ENCODE measurements at regions not wholly inside any gene's neighbourhood (a gene's known extent, or its start where the extent isn't known, plus 50 kb on each side); places are given as distances from the start of the nearest gene placed in this dataset.

DNA sequence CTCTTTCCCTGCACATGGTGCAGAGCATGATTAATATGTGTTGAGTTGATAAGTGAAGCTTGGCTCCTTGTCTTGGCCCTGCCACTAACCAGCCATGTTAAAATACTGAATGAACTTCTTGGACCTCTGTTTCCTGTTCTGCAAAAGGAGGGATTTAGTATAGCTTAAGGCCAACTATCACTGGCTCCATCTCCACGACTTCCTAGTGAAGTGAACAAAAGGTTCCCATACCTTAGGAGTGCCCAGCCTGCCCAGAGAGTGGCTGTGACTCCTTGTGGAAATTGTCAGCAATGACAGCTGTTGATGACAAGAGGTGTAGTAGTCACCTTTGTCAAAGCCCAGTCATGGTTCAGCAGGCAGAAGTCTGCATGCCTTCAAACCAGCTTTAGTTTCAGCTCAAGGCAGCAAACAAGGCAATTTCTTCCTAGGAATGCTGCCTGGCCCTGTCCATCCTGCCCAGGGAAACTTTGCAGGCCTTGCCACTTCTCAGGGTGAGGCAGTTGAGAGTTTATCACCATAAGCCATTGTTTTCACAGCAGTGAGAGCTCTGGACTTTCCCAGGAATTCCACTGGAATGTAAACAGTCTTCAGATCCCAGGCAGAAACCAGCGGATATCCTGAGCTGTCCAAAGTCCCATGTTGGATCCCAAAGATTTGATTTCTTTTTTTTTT, 169.7 kb upstream of the TNFAIP3 start:
- Histone ChIP-seq H2BK120ac (replicated peaks; ENCODE audit: low read depth, low read length) (no peak overlapping the region), H2BK20ac (ENCODE audit: low read length) (no peak overlapping the region), H3K4me1 (replicated peaks in 1 of 4; ENCODE audit: control insufficient read depth in 3 of 4, insufficient read depth in 4 of 4, low read length in 3 of 4) (peaks cover 0 to 2% (median 0%) of the 10 kb centered on the region in 4 experiments; a peak in 2 of 7 replicates), H3K27me3 (replicated peaks in 1 of 4; ENCODE audit: control insufficient read depth in 3 of 4, extremely low read depth in 1 of 4, insufficient read depth in 3 of 4, low read length in 3 of 4) (no peaks in the 10 kb centered on the region), H3K36me3 (ENCODE audit: control insufficient read depth in 2 of 4, insufficient read depth in 4 of 4, low read length in 3 of 4) (no peaks in the 10 kb centered on the region), H4K20me1 (replicated peaks in 1 of 2; ENCODE audit: control insufficient read depth in 1 of 2, insufficient read depth in 2 of 2, low read length in 2 of 2) (no peaks in the 10 kb centered on the region), H3K23ac (ENCODE audit: insufficient read length) (no peak overlapping the region), H3K9ac (replicated peaks in 1 of 4; ENCODE audit: extremely low read depth in 1 of 4, low read depth in 3 of 4, low read length in 3 of 4) (no peak overlapping the region), H3K79me1 (ENCODE audit: low read depth, low read length) (no peaks in the 10 kb centered on the region), H3K4me3 (ENCODE audit: extremely low read depth in 1 of 4, insufficient read depth in 2 of 4, low read depth in 3 of 4, low read length in 4 of 4) (no peak overlapping the region), H2BK5ac (ENCODE audit: low read depth, low read length) (no peak overlapping the region), H3K4ac (replicated peaks; ENCODE audit: insufficient read length, low read depth, low read length) (no peak overlapping the region), H3K4me2 (ENCODE audit: insufficient read depth in 1 of 2, low read depth in 2 of 2, low read length in 2 of 2) (0 out of 4 replicates have a peak overlapping the region, but pooled peaks of 1 of the 2 experiments have one; percentile 25), H4K5ac (ENCODE audit: insufficient read length, low read depth, low read length) (no peak overlapping the region), H3K9me3 (ENCODE audit: insufficient read depth in 2 of 2, low read depth in 1 of 2, low read length in 1 of 2) (no peaks in the 10 kb centered on the region), H3K27ac (ENCODE audit: low read depth, low read length) (no peak overlapping the region), H2BK12ac (ENCODE audit: low read depth, low read length) (no peak overlapping the region), H3K18ac (ENCODE audit: extremely low read depth, low read length) (no peak overlapping the region), H4K91ac (replicated peaks; ENCODE audit: insufficient read length, low read length) (no peak overlapping the region), H2AFZ (ENCODE audit: low read length) (0 out of 2 replicates have a peak overlapping the region, but pooled peaks have one; percentile 19), H3K56ac (replicated peaks; ENCODE audit: insufficient read length, low read depth, low read length) (no peak overlapping the region), H3K14ac (ENCODE audit: insufficient read length) (no peak overlapping the region), H3K23me2 (ENCODE audit: low read depth, low read length) (no peaks in the 10 kb centered on the region), H4K8ac (ENCODE audit: extremely low read depth, insufficient read depth, low read length) (no peak overlapping the region), H2BK15ac (ENCODE audit: low read length) (no peak overlapping the region), H3K79me2 (ENCODE audit: control insufficient read depth in 1 of 2, insufficient read depth in 2 of 2, low read length in 2 of 2) (no peaks in the 10 kb centered on the region), H2AK5ac (ENCODE audit: low read depth, low read length) (no peak overlapping the region)
- 74% methylated on average over 2 of the region's 2 CpGs; no CpG with 5 or more reads in 1 of the 2 experiments for WGBS, 2 experiments (ENCODE audit: extremely low coverage in 1 of 2, insufficient coverage in 1 of 2, insufficient read length in 1 of 2, insufficient replicate concordance in 2 of 2, low coverage in 1 of 2, low lambda C conversion rate in 2 of 2, missing lambda C conversion rate in 1 of 2)
- DNase-seq (ENCODE audit: low read depth in 1 of 2, low spot score in 2 of 2) (no peak), FAIRE-seq (no peak)
- TF ChIP-seq TEAD4 (IDR thresholded peaks at IDR 0.05; ENCODE audit: low read depth, low read length) (peak; percentile 73), POLR2AphosphoS5 (IDR thresholded peaks at IDR 0.05; ENCODE audit: low read depth, low read length) (no peak), TCF12 (IDR thresholded peaks at IDR 0.05; ENCODE audit: low read depth, low read length) (no peak), CHD2 (IDR thresholded peaks at IDR 0.05; ENCODE audit: low read length) (no peak), CBX5 (IDR thresholded peaks at IDR 0.05; ENCODE audit: low read depth, low read length) (no peak), RAD21 (IDR thresholded peaks at IDR 0.05 in 1 of 2, conservative IDR thresholded peaks at IDR 0.05 in 1 of 2; ENCODE audit: low read depth in 2 of 2, low read length in 2 of 2) (peak; percentile 32 to 45; a peak in 2 of 4 replicates)
- TF ChIP-seq, protein P1, sequence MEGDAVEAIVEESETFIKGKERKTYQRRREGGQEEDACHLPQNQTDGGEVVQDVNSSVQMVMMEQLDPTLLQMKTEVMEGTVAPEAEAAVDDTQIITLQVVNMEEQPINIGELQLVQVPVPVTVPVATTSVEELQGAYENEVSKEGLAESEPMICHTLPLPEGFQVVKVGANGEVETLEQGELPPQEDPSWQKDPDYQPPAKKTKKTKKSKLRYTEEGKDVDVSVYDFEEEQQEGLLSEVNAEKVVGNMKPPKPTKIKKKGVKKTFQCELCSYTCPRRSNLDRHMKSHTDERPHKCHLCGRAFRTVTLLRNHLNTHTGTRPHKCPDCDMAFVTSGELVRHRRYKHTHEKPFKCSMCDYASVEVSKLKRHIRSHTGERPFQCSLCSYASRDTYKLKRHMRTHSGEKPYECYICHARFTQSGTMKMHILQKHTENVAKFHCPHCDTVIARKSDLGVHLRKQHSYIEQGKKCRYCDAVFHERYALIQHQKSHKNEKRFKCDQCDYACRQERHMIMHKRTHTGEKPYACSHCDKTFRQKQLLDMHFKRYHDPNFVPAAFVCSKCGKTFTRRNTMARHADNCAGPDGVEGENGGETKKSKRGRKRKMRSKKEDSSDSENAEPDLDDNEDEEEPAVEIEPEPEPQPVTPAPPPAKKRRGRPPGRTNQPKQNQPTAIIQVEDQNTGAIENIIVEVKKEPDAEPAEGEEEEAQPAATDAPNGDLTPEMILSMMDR (IDR thresholded peaks at IDR 0.05; ENCODE audit: control extremely low read depth in 1 of 3, insufficient read depth in 1 of 3, low read depth in 1 of 3, low read length in 3 of 3): peak; percentile 3 to 55 (median 28); a peak in 3 of 4 replicates
- TF ChIP-seq, protein P2, sequence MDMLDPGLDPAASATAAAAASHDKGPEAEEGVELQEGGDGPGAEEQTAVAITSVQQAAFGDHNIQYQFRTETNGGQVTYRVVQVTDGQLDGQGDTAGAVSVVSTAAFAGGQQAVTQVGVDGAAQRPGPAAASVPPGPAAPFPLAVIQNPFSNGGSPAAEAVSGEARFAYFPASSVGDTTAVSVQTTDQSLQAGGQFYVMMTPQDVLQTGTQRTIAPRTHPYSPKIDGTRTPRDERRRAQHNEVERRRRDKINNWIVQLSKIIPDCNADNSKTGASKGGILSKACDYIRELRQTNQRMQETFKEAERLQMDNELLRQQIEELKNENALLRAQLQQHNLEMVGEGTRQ (IDR thresholded peaks at IDR 0.05; ENCODE audit: low read length): no peak
- POLR2A ChIA-PET (ENCODE audit: partially characterized antibody): no interaction called here
- CTCF ChIA-PET (ENCODE audit: partially characterized antibody): interaction anchor here (0.7 to 5.1 kb wide), 27 partner anchors 8 to 860 kb away, joined by 3 to 32 read pairs (median 4); no protein-coding TSS in a partner anchor

Data from H1 (cell line).